SU-DHL-6 (cell line): ENCODE measurements at regions not wholly inside any gene's neighbourhood (a gene's known extent, or its start where the extent isn't known, plus 50 kb on each side); places are given as distances from the start of the nearest gene placed in this dataset.

Source experiments
- H2AFZ ChIP-seq: fragments of 200-600 bp; sonication (generic); 2 replicates; pipeline ENCODE4 v1.6.1; 2014; ENCODE audit warnings: low read depth, mild to moderate bottlenecking, moderate library complexity, mixed read lengths, antibody characterized with exemption, low read length; ENCODE audit not compliant: severe bottlenecking
- H3F3A ChIP-seq: fragments of 200-600 bp; shearing (Covaris generic); 2 replicates; pipeline ENCODE4 v1.6.0; 2016; ENCODE audit warnings: antibody characterized with exemption, mild to moderate bottlenecking; ENCODE audit not compliant: insufficient read depth
- H3K27ac ChIP-seq: fragments of 200-600 bp; sonication (generic); 2 replicates; pipeline ENCODE4 v1.5.1; 2016; ENCODE audit warnings: low read depth, mild to moderate bottlenecking, low read length, moderate library complexity, mixed read lengths
- H3K27me3 ChIP-seq: fragments of 200-600 bp; sonication (generic), shearing (Covaris generic); 2 replicates; pipeline ENCODE4 v1.6.0; 2014; ENCODE audit warnings: mild to moderate bottlenecking, low read length
- H3K36me3 ChIP-seq: fragments of 200-600 bp; sonication (generic); 2 replicates; pipeline ENCODE4 v1.6.1; 2014; ENCODE audit warnings: mild to moderate bottlenecking, low read length, mixed read lengths
- H3K4me2 ChIP-seq: fragments of 300-600, 200-600 bp; shearing (Covaris generic), sonication (generic); 2 replicates; pipeline ENCODE4 v1.6.0; 2014; ENCODE audit warnings: low read length, low read depth, mild to moderate bottlenecking; ENCODE audit not compliant: poor library complexity, severe bottlenecking
- H3K4me3 ChIP-seq: fragments of 200-600 bp; sonication (generic); 2 replicates; pipeline ENCODE4 v1.5.1; 2014; ENCODE audit warnings: antibody characterized with exemption, low read length, mild to moderate bottlenecking, mixed read lengths; ENCODE audit not compliant: insufficient read depth, poor library complexity, severe bottlenecking
- H3K79me2 ChIP-seq: fragments of 200-600 bp; sonication (generic); 2 replicates; pipeline ENCODE4 v1.6.1; 2014; ENCODE audit warnings: mild to moderate bottlenecking, low read length, moderate library complexity; ENCODE audit not compliant: insufficient read depth
- H3K9ac ChIP-seq: fragments of 200-600 bp; sonication (generic); 2 replicates; pipeline ENCODE4 v1.7.0; 2014; ENCODE audit warnings: mild to moderate bottlenecking, low read length
- H3K9me2 ChIP-seq: fragments of 200-600 bp; sonication (generic); replicated peaks from 2 replicates; pipeline ENCODE4 v1.6.1; 2014; ENCODE audit warnings: low read length; ENCODE audit not compliant: insufficient read depth
- H3K9me3 ChIP-seq: fragments of 200-600 bp; sonication (generic); 2 replicates; pipeline ENCODE4 v1.6.1; 2014; ENCODE audit warnings: low read length, mixed read lengths; ENCODE audit not compliant: insufficient read depth
- H4K20me1 ChIP-seq: fragments of 200-600 bp; sonication (generic); 2 replicates; pipeline ENCODE4 v1.6.1; 2014; ENCODE audit warnings: low read depth, mild to moderate bottlenecking, antibody characterized with exemption, low read length, moderate library complexity, mixed read lengths
- EZH2phosphoT487 ChIP-seq: fragments of 200-600 bp; sonication (generic), shearing (Covaris generic); conservative IDR thresholded peaks from 2 replicates; pipeline ENCODE4 v1.6.1; 2018; ENCODE audit warnings: mild to moderate bottlenecking, antibody characterized with exemption, low read length, moderate library complexity, mixed read lengths
- TF ChIP-seq, protein P1 (sequence below): fragments of 200-600 bp; sonication (generic); IDR thresholded peaks from one replicate; pipeline ENCODE4 v1.5.1; 2017; ENCODE audit warnings: antibody characterized with exemption, mild to moderate bottlenecking, low read length, moderate library complexity; ENCODE audit not compliant: insufficient read depth, poor library complexity, severe bottlenecking

GRCh38 chr16:66137853-66138252 lies 228.6 kb upstream of the CDH5 start:
- H2AFZ ChIP-seq, result no peak overlapping the region
- H3K36me3 ChIP-seq, result no peaks in the 10 kb centered on the region
- no peak for TF ChIP-seq EZH2phosphoT487
- TF ChIP-seq, protein P1, sequence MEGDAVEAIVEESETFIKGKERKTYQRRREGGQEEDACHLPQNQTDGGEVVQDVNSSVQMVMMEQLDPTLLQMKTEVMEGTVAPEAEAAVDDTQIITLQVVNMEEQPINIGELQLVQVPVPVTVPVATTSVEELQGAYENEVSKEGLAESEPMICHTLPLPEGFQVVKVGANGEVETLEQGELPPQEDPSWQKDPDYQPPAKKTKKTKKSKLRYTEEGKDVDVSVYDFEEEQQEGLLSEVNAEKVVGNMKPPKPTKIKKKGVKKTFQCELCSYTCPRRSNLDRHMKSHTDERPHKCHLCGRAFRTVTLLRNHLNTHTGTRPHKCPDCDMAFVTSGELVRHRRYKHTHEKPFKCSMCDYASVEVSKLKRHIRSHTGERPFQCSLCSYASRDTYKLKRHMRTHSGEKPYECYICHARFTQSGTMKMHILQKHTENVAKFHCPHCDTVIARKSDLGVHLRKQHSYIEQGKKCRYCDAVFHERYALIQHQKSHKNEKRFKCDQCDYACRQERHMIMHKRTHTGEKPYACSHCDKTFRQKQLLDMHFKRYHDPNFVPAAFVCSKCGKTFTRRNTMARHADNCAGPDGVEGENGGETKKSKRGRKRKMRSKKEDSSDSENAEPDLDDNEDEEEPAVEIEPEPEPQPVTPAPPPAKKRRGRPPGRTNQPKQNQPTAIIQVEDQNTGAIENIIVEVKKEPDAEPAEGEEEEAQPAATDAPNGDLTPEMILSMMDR, result no peak
- H3K27me3 ChIP-seq, result no peaks in the 10 kb centered on the region
- no peaks in the 10 kb centered on the region for H3K9me3 ChIP-seq
- no peaks in the 10 kb centered on the region for H3K79me2 ChIP-seq
- no peaks in the 10 kb centered on the region for H3K9me2 ChIP-seq
- H3K9ac ChIP-seq, result no peak overlapping the region
- no peak overlapping the region for H3K4me3 ChIP-seq
- H4K20me1 ChIP-seq, result no peaks in the 10 kb centered on the region
- H3K4me2 ChIP-seq, result no peak overlapping the region
- H3F3A ChIP-seq, result no peaks in the 10 kb centered on the region
- H3K27ac ChIP-seq, result no peak overlapping the region

- Histone ChIP-seq H3F3A (no peaks in the 10 kb centered on the region), H3K9ac (no peak overlapping the region), H3K4me3 (no peak overlapping the region), H3K79me2 (no peaks in the 10 kb centered on the region), H3K27ac (no peak overlapping the region), H3K9me3 (no peaks in the 10 kb centered on the region), H3K27me3 (no peaks in the 10 kb centered on the region), H3K36me3 (no peaks in the 10 kb centered on the region), H2AFZ (no peak overlapping the region), H4K20me1 (no peaks in the 10 kb centered on the region), H3K9me2 (no peaks in the 10 kb centered on the region), H3K4me2 (no peak overlapping the region)
- TF ChIP-seq EZH2phosphoT487, result no peak
- TF ChIP-seq, protein P1, result no peak
Measured at GRCh38 chr16:66136841-66137240, 229.7 kb upstream of the CDH5 start.

DNA sequence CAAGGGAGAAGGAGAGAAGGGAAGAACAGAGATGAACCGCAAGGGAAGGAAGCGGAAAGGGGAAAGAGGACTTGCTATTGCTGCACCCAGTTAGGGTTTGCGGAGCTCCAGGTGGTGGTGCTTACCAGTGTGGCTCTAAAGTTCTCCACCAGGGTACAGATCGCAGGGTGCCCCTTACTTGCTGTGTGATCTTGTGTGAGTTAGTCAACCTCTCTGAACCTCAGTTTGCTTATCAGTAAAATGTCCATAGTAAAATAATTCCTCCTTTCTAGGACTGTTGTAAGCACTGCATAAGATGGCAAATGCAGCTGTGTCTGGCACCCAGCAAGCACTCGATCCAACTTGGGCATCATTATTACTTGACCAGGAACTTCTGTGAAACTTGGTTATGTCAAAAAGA lies 230.7 kb upstream of the CDH5 start:
- Histone ChIP-seq H3K27ac (no peak overlapping the region), H3K4me2 (no peak overlapping the region), H3K27me3 (no peaks in the 10 kb centered on the region), H4K20me1 (no peaks in the 10 kb centered on the region), H2AFZ (no peak overlapping the region), H3K9ac (no peak overlapping the region), H3K79me2 (no peaks in the 10 kb centered on the region), H3F3A (no peaks in the 10 kb centered on the region), H3K36me3 (no peaks in the 10 kb centered on the region), H3K9me3 (no peaks in the 10 kb centered on the region), H3K4me3 (no peak overlapping the region), H3K9me2 (no peaks in the 10 kb centered on the region)
- TF ChIP-seq, protein P1, result no peak
- no peak for TF ChIP-seq EZH2phosphoT487

DNA sequence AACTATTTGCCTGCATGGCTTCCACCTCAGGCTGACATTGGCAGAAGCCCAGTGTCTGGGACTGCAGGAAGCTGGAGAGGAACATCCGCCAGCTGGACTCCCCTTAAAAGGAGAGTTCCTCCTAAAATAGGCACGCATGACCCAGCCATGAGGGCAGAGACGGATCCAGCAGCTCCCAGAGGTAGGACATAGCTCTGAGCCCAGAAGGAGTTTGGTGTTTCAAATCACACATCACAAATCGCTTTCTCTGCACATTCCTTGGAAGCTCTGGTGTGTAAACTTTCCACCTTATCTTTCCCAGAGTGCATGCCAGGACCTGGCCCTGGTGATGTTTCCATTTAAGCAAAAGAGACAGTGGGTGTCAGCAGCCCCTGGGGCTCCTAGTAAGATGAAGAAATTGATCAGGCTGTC lies 231.1 kb upstream of the CDH5 start:
- H2AFZ ChIP-seq, result no peak overlapping the region
- no peaks in the 10 kb centered on the region for H4K20me1 ChIP-seq
- TF ChIP-seq, protein P1, result no peak
- TF ChIP-seq EZH2phosphoT487, result no peak
- no peaks in the 10 kb centered on the region for H3F3A ChIP-seq
- no peaks in the 10 kb centered on the region for H3K79me2 ChIP-seq
- no peaks in the 10 kb centered on the region for H3K36me3 ChIP-seq
- H3K4me3 ChIP-seq, result no peak overlapping the region
- no peaks in the 10 kb centered on the region for H3K27me3 ChIP-seq
- H3K4me2 ChIP-seq, result no peak overlapping the region
- no peak overlapping the region for H3K27ac ChIP-seq
- no peaks in the 10 kb centered on the region for H3K9me3 ChIP-seq
- H3K9ac ChIP-seq, result no peak overlapping the region
- H3K9me2 ChIP-seq, result no peaks in the 10 kb centered on the region
